Colon (tissue), 2 donors: ENCODE measurements at regions not wholly inside any gene's neighbourhood (a gene's known extent, or its start where the extent isn't known, plus 50 kb on each side); places are given as distances from the start of the nearest gene placed in this dataset.
"Not testable (repeated sequence)": the region's sequence is repeated elsewhere in the genome, so short reads cannot be mapped to it uniquely, and the experiment has no call there.

Source experiments
- FAIRE-seq: peaks from 2 replicates; lab custom pipeline; 2012; peaks lifted over from hg19 to GRCh38; lab: Jason Lieb, UNC
- donor health status: control.
- donor health status: control.

- no peak for FAIRE-seq
These were observed 94.9 kb upstream of the CHD2 start for GRCh38 chr15:92805080-92805690.

DNA sequence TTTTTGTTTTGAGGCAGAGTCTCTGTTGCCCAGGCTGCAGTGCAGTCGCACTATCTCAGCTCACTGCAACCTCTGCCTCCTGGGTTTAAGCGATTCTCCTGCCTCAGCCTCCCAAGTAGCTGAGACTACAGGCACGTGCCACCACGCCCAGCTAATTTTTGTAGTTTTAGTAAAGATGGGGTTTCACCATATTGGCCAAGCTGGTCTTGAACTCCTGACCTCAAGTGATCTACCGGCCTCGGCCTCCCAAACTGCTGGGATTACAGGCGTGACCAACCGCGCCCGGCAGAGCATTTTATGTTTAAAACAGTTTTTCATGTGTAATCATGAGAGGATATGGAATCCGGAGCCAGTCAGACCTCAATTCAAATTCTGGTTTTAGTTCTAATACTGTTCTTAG is 94.0 kb upstream of the CHD2 start:
- not testable (repeated sequence) for FAIRE-seq

- no peak for FAIRE-seq
These were observed 93.4 kb upstream of the CHD2 start for GRCh38 chr15:92806763-92807162.

- no peak for FAIRE-seq
These were observed 92.1 kb upstream of the CHD2 start for GRCh38 chr15:92807971-92808571.

DNA sequence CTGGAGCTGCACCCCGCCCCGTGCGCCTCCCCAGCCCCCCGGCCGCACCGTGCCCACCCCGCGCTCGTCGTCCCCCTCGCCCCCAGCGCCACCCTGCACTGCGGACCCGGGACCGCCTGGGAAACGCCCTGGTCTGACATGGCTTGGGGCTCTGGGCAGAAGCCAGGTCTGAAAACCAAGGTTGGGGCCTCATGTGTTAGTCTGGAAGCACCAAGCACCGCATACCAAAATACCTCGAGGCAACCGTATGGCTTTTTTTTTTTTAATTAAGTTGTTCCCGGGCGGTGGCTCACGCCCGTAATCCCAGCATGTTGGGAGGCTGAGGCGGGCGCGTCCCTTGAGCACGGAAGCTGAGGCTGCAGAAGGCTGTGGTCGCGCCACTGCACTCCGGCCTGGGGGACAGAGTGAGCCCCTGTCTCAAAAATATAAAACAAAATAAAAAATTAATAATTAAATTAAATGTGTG is 91.5 kb upstream of the CHD2 start:
- no peak for FAIRE-seq

GRCh38 chr15:92809064-92809879 is 90.9 kb upstream of the CHD2 start:
- FAIRE-seq, result no peak

- no peak for FAIRE-seq
These were observed 90.2 kb upstream of the CHD2 start for GRCh38 chr15:92809880-92810361.

DNA sequence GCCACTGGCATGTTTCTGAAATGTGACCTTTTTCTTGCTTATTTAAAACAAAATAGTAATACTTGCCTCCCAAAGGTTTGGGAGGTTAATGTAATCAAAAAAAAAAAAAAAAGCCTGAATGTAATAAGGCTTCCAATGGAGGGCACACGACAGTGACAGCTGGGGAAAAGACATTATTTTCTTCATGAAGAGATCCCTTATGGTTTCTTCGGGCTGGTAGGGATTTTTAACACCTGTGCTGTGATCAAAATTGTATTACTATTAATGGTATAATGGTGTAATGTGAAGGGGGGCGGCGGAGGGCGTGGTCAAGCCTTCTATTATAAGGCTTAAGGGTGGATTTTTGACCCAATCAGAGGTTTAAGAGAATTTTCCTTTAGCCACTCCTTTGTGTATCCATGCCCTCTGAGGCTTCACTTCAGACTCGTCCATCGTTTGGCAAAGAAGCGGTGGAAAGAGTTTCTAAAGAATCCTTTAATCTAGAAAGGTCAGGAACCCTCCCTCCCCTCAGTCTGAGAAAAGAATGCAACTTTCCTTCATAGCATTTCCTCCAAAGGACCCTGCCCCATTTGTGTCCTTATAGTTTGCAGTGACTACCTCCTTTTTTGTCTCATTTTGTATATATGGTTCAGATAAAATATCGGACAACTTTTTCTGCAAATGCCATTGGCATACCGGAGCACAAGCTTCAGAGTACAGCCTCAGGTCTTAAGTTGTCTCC is 89.5 kb upstream of the CHD2 start:
- no peak for FAIRE-seq

DNA sequence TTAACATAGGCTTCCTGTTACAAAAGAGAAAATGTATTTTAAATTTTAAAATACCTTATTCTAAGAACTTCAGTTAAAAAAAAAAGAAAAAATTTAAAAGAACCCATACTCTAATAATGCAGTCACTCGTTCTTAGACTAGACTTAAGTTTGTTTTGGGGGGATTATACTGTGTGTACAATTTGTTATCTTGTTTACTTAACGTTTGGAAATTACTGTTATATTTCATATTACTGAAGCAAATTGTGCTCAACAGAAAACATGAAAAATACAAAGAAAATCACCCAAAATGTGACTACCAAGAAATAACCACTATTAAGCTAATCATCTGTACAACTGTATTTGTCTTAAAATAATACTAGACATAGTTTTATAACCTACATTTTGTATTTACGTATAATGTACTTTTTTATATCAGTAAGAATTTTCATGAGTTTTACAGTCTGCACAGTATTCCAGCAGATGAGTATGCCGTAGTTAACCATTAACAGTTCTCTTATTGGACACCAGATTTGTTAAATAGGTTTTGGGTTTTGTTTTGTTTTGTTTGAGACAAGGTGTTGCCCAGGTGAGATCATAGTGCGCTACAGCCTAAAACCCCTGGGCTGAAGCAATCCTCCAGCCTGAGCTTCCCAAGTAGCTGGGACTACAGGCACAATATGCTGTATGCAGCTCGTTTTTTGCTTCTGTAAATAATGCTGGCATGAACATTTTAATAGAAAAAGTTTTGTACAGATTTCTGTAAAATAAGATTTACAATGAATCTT is 88.8 kb upstream of the CHD2 start:
- no peak for FAIRE-seq

GRCh38 chr15:92812271-92812670 is 87.9 kb upstream of the CHD2 start:
- FAIRE-seq, result no peak

GRCh38 chr15:92813485-92813884 is 86.6 kb upstream of the CHD2 start:
- FAIRE-seq, result no peak

DNA sequence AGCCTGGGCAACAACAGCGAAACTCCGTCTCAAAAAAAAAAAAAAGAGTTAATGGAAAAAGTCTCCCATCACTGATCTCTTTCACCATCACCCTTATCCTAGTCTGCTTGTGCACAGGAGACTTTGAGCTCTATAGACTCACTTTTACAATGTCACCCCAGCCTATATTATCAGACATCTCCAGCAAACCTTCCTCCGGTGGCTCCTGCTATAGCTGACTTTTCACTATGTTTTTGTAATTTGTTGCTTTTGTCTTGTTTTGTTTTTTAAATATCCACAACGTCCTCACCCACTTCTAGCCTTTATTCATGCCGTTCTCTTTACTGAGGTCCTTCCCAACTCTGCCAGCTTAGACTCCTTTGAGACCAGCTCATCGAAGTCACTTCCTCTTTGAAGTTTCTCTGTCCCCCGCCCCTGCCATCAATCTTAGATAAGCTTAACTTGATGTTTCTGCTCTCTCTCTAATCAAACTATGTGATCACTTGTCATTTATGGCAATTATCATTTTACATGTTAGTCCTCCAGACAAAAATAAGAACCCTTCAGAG is 82.7 kb upstream of the CHD2 start:
- FAIRE-seq, result no peak

DNA sequence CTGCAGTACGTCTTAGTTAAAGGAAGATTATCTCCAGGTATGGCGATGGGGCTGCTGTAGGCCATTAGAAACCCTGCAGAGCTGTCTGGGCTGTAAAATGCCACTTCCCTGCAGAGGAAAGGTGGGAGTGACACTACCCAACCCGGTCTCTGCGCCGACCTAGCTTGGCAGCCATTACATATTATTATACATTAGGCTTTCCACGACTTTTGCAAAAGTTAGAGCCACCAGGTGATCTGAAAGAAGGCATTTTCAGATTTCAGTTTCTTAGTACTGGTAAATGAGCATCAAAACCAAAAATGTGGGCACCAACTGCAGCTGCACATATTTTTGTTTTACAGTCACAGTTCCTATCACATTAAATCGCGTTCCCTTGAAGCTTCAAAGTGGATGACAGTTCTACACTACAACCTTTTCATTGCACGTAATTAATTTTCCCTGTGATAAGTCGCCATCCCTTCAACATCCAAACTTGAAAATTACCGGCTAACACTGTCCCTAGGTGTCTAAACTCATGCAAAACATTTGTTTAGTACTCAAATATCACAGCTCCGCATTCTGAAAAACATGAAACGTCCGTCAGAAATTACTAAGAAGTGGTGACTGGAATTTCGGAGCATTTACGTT is 81.4 kb upstream of the CHD2 start:
- FAIRE-seq, result no peak

DNA sequence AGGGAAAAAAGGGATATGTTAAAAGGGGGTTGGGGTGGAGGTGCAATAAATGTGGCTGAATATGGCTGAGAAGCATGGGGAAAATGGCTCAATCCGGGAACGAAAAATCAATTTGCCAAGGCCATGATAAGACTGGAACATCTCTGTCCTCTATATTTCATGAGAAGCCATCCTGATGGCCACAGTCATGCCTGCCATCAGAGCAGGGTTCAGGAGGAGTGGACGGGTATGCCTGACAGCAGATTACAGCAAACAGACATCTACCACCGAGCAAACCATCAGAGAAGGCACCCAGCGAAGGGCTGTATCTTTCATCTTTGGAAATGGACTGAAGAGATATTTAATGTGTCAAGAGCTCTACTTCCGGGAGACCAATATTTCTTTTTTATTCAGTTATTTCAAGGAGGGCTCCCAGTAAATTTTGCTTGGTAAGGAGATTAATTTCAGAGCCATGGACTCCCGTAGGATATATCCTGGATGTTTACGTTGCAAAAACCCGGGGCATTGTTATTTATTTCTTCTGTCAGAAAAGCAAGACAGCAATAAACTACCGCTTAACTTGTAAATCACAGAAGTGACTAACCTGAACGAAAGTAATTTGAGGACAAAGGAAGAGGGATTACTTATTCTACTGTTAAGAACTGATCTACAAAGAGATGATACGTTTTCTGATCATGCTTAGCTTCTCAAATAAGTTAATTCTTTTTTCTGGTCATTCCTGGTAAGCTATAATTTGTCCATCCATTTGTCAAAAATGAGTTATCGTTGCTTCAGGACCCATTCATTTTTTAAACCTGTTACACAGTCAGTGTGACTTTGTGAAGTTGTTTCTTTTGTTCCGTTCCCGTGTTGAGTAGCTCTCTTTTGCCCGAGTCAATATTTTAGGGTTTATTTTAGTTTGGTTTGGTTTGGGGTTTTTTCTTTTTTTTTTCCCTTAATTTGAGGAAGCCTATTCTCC is 80.6 kb upstream of the CHD2 start:
- no peak for FAIRE-seq

GRCh38 chr15:92820236-92821021 is 79.7 kb upstream of the CHD2 start:
- no peak for FAIRE-seq

GRCh38 chr15:92821491-92822116 is 78.5 kb upstream of the CHD2 start:
- no peak for FAIRE-seq

GRCh38 chr15:92822216-92823144 is 77.6 kb upstream of the CHD2 start:
- no peak for FAIRE-seq
